GM21447 (cell line): ENCODE measurements at regions not wholly inside any gene's neighbourhood (a gene's known extent, or its start where the extent isn't known, plus 50 kb on each side); places are given as distances from the start of the nearest gene placed in this dataset.
A peak's percentile ranks its signal among the peaks of the same experiment; 100 is the strongest.

Source experiments
- ATAC-seq: cut with Tn5 transposase; IDR thresholded peaks from one replicate; pipeline ENCODE4 v1.9.1; 2021; ENCODE audit not compliant: unreplicated experiment

GRCh38 chr10:89153971-89154370 is 53.1 kb downstream of the CH25H start:
- no peak for ATAC-seq

GRCh38 chr10:89153116-89153515 is 54.0 kb downstream of the CH25H start:
- ATAC-seq = no peak

GRCh38 chr10:89151857-89152256 is 55.3 kb downstream of the CH25H start:
- ATAC-seq = no peak

- ATAC-seq = no peak
Measured at GRCh38 chr10:89148061-89148460, 59.1 kb downstream of the CH25H start.

- ATAC-seq = no peak
Measured at GRCh38 chr10:89147256-89147655, 59.9 kb downstream of the CH25H start.

GRCh38 chr10:89144836-89145235 is 62.3 kb downstream of the CH25H start:
- ATAC-seq = no peak

- no peak for ATAC-seq
Measured at GRCh38 chr10:89142590-89142989, 64.5 kb downstream of the CH25H start.

- ATAC-seq = no peak
Measured at GRCh38 chr10:89138755-89139490, 68.2 kb downstream of the CH25H start.

- ATAC-seq = peak; percentile 87
Measured at GRCh38 chr10:89134963-89135362, 72.2 kb downstream of the CH25H start.

GRCh38 chr10:89129911-89130310 is 77.2 kb downstream of the CH25H start:
- ATAC-seq = no peak

GRCh38 chr10:89122433-89123051 is 84.6 kb downstream of the CH25H start:
- no peak for ATAC-seq

- ATAC-seq = no peak
Measured at GRCh38 chr10:89121764-89122020, 85.4 kb downstream of the CH25H start.

- ATAC-seq = no peak
Measured at GRCh38 chr10:89120931-89121763, 86.0 kb downstream of the CH25H start.

GRCh38 chr10:89119651-89120050 is 87.5 kb downstream of the CH25H start:
- no peak for ATAC-seq

GRCh38 chr10:89118091-89118490 is 89.0 kb downstream of the CH25H start:
- no peak for ATAC-seq

- no peak for ATAC-seq
Measured at GRCh38 chr10:89115876-89116627, 91.1 kb downstream of the CH25H start.

- no peak for ATAC-seq
Measured at GRCh38 chr10:89114846-89115625, 92.1 kb downstream of the CH25H start.

- no peak for ATAC-seq
Measured at GRCh38 chr10:89102735-89103134, 104.4 kb downstream of the CH25H start.

- no peak for ATAC-seq
Measured at GRCh38 chr10:89101943-89102342, 105.2 kb downstream of the CH25H start.

GRCh38 chr10:89100680-89101079 is 106.4 kb downstream of the CH25H start:
- no peak for ATAC-seq

- no peak for ATAC-seq
Measured at GRCh38 chr10:89097226-89097625, 106.6 kb downstream of the FAS start.
